ENCODE measurements at regions not wholly inside any gene's neighbourhood (a gene's known extent, or its start where the extent isn't known, plus 50 kb on each side); places are given as distances from the start of the nearest gene placed in this dataset.
A peak's percentile ranks its signal among the peaks of the same experiment; 100 is the strongest.

- H3K27me3 ChIP-seq (ENCODE audit: control insufficient read depth, insufficient read depth, low read length): no peaks in the 10 kb centered on the region
- H3K36me3 Mint-ChIP-seq: no peaks in the 10 kb centered on the region
- H3K9me3 Mint-ChIP-seq: no peaks in the 10 kb centered on the region
- no peak for ATAC-seq
- no peak overlapping the region for H3K27ac Mint-ChIP-seq
- no peak for DNase-seq
- no peaks in the 10 kb centered on the region for H3K9me3 ChIP-seq (ENCODE audit: control insufficient read depth, insufficient read depth, low read length)
- H3K4me1 Mint-ChIP-seq: no peaks in the 10 kb centered on the region
- intact Hi-C loops (cut with micrococcal nuclease): no loop called here
- H3K27ac ChIP-seq (ENCODE audit: low read length): no peak overlapping the region
- no peak overlapping the region for H3K4me3 ChIP-seq (ENCODE audit: low read length)
- TF ChIP-seq CTCF (IDR thresholded peaks at IDR 0.05): no peak
- no peaks in the 10 kb centered on the region for H3K36me3 ChIP-seq (ENCODE audit: control insufficient read depth, insufficient read depth, low read length)
- H3K4me1 ChIP-seq (ENCODE audit: control insufficient read depth, insufficient read depth, low read length): no peaks in the 10 kb centered on the region
- H3K4me3 Mint-ChIP-seq: no peak overlapping the region
- peaks cover 5 to 15% of the 10 kb centered on the region in 2 donors for H3K27me3 Mint-ChIP-seq (ENCODE audit: low read depth in 2 of 2)
These were observed 492.0 kb upstream of the USP24 start for GRCh38 chr1:55707196-55707595.

DNA sequence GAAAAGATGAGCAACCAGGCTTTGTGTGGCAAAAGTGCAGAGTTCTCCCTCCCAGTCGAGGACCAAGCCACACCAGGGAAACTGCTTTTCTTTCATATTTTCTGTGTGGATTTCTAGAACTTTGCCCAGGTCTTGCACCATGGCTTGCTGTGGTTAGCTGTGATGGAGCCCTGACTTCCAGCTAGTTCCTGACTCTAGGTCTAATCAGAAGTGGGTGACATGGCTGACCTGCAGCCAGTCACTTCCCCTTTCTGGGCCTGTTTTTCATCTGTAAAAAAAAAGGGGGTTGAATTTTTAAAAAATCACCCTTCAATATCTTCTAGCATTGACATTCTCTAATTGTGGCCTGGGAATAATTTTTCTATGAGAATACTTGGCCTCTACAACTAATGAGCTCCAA, 491.2 kb upstream of the USP24 start:
- WGBS (ENCODE audit: insufficient coverage): 16% methylated on average over 1 of the region's 1 CpG
- Histone ChIP-seq H3K9me3 (ENCODE audit: control insufficient read depth, insufficient read depth, low read length) (no peaks in the 10 kb centered on the region), H3K27ac (ENCODE audit: low read length) (no peak overlapping the region), H3K36me3 (ENCODE audit: control insufficient read depth, insufficient read depth, low read length) (no peaks in the 10 kb centered on the region), H3K4me3 (ENCODE audit: low read length) (no peak overlapping the region), H3K27me3 (ENCODE audit: control insufficient read depth, insufficient read depth, low read length) (no peaks in the 10 kb centered on the region), H3K4me1 (ENCODE audit: control insufficient read depth, insufficient read depth, low read length) (no peaks in the 10 kb centered on the region)
- Mint-ChIP-seq H3K27ac (no peak overlapping the region), H3K27me3 (ENCODE audit: low read depth in 2 of 2) (peaks cover 5 to 15% of the 10 kb centered on the region in 2 donors), H3K9me3 (no peaks in the 10 kb centered on the region), H3K36me3 (no peaks in the 10 kb centered on the region), H3K4me1 (no peaks in the 10 kb centered on the region), H3K4me3 (no peak overlapping the region)
- TF ChIP-seq CTCF (IDR thresholded peaks at IDR 0.05): no peak
- ATAC-seq: no peak
- no peak for DNase-seq
- intact Hi-C loops (cut with micrococcal nuclease): no loop called here

DNA sequence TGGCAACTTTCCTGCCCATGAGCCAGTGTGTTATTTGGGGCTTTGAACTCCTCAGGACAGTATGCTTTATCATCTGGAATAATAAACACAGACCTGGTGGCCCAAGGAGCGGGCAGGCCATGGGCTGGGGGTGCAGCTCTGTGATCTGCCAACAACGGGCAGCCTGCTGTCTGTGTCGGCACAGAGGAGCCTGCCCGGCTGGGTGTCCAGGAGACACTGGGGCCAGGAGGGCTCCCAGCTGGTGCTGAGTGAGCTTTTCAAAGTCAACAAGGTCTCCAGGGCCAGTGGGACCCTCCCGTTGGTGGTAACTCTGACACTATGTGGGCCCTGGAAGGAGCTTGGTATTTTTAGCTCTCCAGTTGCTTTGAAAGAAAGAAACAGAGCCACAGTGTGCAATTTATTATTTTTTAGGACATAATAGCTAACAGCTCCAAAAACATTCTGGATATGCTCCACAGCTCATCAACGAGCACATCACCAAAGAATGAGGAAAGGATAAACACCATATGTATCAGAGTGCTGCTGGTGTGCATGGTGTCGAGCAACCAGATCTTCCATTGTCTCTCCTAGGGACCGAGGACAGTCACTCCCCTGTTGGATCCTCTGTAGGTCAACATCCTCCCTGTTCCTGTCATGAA, 488.7 kb upstream of the USP24 start:
- intact Hi-C loops (cut with micrococcal nuclease): no loop called here
- H3K4me1 Mint-ChIP-seq: no peaks in the 10 kb centered on the region
- no peaks in the 10 kb centered on the region for H3K9me3 Mint-ChIP-seq
- Histone ChIP-seq H3K9me3 (ENCODE audit: control insufficient read depth, insufficient read depth, low read length) (no peaks in the 10 kb centered on the region), H3K4me1 (ENCODE audit: control insufficient read depth, insufficient read depth, low read length) (no peaks in the 10 kb centered on the region), H3K36me3 (ENCODE audit: control insufficient read depth, insufficient read depth, low read length) (no peaks in the 10 kb centered on the region), H3K4me3 (ENCODE audit: low read length) (no peak overlapping the region), H3K27me3 (ENCODE audit: control insufficient read depth, insufficient read depth, low read length) (no peaks in the 10 kb centered on the region), H3K27ac (ENCODE audit: low read length) (no peak overlapping the region)
- H3K27me3 Mint-ChIP-seq (ENCODE audit: low read depth in 2 of 2): peaks cover 3 to 6% of the 10 kb centered on the region in 2 donors
- H3K27ac Mint-ChIP-seq: no peak overlapping the region
- no peak for TF ChIP-seq CTCF (IDR thresholded peaks at IDR 0.05)
- H3K36me3 Mint-ChIP-seq: no peaks in the 10 kb centered on the region
- ATAC-seq (no peak), DNase-seq (no peak)
- H3K4me3 Mint-ChIP-seq: no peak overlapping the region
- 89% methylated on average over 8 of the region's 8 CpGs for WGBS (ENCODE audit: insufficient coverage)

DNA sequence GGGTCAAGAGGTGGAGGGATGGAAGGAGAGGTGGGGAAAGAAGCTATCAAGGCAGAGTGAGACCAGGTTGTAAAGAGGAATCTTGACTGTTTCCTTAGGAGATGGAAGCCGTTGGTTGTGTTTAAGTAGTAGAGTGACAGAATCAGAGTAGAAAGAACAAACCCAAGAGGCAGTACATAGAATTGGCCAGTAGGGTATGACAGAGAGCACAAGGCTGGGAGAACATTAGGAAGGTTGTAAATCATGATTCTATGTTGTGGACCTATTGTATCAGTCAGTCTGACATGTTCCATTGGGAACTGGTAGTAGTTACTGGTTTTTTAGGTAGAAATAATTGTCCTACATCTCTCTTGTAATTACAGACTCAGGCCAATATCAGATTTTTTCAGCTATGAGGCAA, 486.9 kb upstream of the USP24 start:
- Histone ChIP-seq H3K4me1 (ENCODE audit: control insufficient read depth, insufficient read depth, low read length) (no peaks in the 10 kb centered on the region), H3K27me3 (ENCODE audit: control insufficient read depth, insufficient read depth, low read length) (no peaks in the 10 kb centered on the region), H3K27ac (ENCODE audit: low read length) (no peak overlapping the region), H3K9me3 (ENCODE audit: control insufficient read depth, insufficient read depth, low read length) (no peaks in the 10 kb centered on the region), H3K4me3 (ENCODE audit: low read length) (no peak overlapping the region), H3K36me3 (ENCODE audit: control insufficient read depth, insufficient read depth, low read length) (no peaks in the 10 kb centered on the region)
- ATAC-seq (peak in 2 of 3 donors; percentile 45 to 54), DNase-seq (no peak)
- intact Hi-C loops (cut with micrococcal nuclease): no loop called here
- Mint-ChIP-seq H3K36me3 (no peaks in the 10 kb centered on the region), H3K27ac (no peak overlapping the region), H3K27me3 (ENCODE audit: low read depth in 2 of 2) (no peaks in the 10 kb centered on the region), H3K4me1 (no peaks in the 10 kb centered on the region), H3K9me3 (no peaks in the 10 kb centered on the region), H3K4me3 (no peak overlapping the region)
- WGBS (ENCODE audit: insufficient coverage): 51% methylated on average over 1 of the region's 1 CpG
- peak; percentile 32 for TF ChIP-seq CTCF (IDR thresholded peaks at IDR 0.05)
